Stimulated activated CD4-positive, alpha-beta T cell treated with anti-CD3 and anti-CD28 coated beads, Interleukin-4, amount 100 ng/mL, for 48 hours (primary cell): ENCODE measurements at regions not wholly inside any gene's neighbourhood (a gene's known extent, or its start where the extent isn't known, plus 50 kb on each side); places are given as distances from the start of the nearest gene placed in this dataset.
"Not testable (repeated sequence)": the region's sequence is repeated elsewhere in the genome, so short reads cannot be mapped to it uniquely, and the experiment has no call there.

Source experiments
- DNase-seq, 2 donors: peaks; one replicate each; pipeline ENCODE4 v3.0.0-alpha.2; 2020; ENCODE audit warnings: low read depth in 2 of 2

DNA sequence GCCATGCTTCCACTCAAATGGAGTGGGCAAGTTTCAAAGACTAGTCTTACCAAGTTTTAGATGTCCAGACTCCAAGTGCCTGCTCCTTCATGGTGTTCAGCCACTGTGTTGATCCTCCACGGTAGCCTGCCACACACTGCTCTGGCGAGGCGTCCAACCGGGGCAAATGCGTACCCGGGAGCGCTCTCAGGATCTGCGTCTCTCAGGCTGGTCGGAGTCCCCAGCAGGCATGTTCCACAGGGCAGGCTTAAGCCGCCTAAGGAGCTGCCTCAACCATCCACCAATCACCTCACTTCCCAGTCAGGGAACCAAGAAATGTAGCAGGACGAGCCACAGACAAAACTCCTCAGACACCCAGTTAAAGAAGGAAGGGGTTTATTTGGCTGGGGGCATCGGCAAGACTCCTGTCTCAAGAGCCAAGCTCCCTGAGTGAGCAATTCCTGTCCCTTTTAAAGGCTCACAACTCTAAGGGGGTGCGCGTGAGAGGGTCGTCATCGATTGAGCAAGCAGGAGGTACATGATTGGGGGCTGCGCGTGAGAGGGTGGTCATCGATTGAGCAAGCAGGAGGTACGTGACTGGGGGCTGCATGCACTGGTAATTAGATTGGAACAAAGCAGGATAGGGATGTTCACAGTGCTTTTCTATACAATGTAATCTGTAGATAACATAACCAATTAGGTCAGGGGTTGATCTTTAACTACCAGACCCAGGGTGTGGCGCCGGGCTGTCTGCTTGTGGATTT, 816.2 kb downstream of the TRIB2 start:
- not testable (repeated sequence) for DNase-seq

DNA sequence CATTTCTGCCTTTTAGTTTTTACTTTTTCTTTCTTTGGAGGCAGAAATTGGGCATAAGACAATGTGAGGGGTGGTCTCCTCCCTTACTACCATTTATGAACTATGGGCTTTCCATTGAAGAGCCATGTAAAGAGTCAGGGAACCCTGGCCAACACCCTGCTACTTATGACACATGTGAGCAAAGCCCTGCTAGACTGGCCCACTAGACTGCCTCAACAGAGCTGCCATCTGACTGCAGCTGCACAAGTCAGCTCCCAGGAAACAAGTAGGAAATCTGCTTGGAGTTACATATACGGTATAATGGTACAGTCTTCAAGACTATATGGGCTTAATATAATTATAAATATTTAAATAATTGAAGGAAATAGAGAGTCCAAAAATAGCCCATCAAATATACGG, 816.8 kb downstream of the TRIB2 start:
- DNase-seq, result no peak

- no peak for DNase-seq
These were observed 820.2 kb downstream of the TRIB2 start for GRCh38 chr2:13536941-13537340.

- no peak for DNase-seq
These were observed 821.1 kb downstream of the TRIB2 start for GRCh38 chr2:13537771-13538349.

GRCh38 chr2:13539296-13539695, 822.6 kb downstream of the TRIB2 start:
- no peak for DNase-seq

DNA sequence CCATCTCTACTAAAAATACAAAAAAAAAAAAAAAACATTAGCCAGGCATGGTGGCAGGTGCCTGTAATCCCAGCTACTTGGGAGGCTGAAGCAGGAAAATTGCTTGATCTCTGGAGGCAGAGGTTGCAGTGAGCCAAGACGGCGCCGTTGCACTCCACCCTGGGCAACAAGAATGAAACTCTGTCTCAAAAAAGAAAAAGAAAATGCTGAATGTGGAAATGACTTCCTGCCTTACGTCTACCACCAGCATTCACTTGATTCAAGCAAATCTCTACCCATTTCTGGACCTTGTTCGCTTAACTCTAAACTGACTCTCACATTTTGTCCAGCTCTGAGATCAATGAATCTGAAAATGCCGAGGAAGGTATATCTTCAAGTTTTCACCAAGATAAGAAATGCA, 825.3 kb downstream of the TRIB2 start:
- DNase-seq, result no peak

DNA sequence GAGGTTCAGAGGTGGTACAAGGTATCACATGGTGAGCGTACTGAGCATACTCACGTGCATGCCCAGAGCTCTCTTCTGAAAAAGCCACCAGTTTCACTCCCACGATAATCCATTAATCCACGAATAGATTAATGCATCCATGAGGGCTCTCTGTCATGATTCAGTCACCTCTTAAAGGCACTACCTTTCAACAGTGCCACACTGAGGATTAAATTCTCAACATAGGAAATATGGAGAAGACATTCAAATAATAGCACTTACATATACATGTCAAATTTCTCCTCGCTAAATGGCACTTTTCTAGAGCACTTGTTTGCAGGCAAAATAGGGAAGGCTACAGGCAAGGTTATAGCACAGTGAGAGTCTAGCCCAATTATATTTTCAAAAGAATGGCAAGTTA, 825.9 kb downstream of the TRIB2 start:
- no peak for DNase-seq

DNA sequence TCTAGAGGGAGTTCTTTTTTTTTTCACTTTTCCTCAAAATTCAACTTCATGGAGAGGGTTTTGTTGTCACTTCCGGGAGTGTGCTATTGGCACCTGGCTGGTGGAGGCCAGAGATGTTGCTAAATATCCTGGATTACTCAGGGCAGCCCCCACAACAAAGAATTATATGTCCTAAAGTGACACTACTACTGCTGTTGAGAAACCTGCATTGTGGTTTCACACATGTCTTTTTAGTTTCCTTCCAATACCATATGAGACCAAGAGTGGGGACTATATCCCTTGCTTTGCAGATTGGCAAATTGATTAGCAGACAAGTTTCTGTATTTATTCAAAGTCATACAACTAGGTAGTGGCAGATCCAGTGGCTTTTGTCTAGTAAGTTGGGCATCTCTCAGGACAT, 826.8 kb downstream of the TRIB2 start:
- DNase-seq, result no peak

DNA sequence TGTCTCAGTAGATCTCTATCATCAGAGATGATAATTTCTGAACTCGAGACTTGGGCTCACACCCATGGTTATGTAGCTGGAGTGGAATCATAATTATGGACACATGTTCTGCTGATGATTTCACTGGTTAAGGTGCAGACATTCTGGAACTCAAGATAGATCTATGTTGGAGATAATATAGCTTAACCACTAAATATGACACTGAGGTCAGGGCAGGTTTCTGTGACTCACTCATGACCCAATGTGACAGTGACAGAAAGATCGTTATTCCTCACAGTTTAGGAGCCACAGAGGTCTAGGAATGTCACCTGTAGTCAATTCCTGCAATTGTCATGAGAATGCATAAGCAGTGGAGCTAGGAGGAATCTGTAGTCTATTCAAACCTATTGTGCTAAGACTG, 828.6 kb downstream of the TRIB2 start:
- no peak for DNase-seq

DNA sequence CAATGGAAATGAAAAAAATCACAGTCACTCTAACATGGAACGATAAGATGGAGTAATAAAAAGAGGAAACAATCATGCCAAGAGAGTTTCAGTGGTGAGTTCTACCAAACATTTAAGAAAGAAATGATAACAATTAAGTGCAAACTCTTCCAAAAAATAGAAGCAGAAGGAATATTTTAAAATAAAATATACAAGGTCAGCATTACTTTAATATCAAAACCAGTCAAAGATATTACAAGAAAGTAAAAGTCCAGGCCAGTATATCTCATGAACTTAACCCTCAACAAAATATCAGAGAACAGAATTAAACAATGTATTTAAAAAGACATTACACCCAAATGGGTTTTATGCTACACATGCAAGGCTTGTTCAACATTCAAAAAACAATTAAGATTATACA, 829.4 kb downstream of the TRIB2 start:
- no peak for DNase-seq

DNA sequence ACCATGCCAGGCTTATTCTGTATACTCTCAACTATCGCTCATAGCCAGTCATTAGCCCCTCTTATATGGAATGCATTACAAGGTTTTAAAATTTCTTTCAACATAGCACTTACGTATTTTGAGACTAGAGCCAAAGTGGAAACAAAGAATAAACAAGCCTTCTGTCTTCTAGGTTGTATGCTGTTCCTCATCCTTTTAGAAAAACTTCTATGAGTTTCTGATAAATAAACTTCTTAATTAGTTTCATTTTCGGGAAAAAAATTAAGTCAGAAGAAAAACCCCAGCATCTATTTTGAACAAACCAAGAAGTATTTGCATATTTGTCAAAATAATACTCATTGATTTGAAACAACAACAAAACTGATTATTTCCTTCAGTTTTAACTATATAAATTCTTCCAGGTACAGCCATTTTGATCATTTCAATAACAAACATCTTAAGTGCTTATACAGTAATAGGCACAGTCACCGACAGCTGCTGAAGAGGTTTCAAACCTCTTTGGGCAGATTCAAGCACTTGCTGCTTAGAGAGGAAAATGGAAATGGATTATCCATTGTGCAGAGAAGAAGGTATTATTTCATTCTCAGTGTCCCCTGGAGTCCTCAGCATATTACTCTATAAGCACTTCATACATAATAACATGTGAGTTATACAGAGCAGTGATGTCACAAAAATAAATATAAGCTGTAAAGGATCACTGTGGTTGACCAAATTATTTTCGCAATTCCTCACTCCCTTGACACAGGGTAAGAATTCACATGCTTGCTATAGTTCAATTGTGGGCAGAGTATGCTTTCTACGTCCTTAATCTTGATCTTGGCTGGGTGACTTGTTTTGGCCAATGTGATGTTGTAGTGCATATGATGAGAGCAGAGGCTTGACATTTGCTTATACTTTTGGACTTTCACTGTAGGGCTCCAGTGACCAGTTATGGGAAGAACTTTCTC, 833.8 kb downstream of the TRIB2 start:
- no peak for DNase-seq

- DNase-seq, result no peak
These were observed 841.6 kb downstream of the TRIB2 start for GRCh38 chr2:13558368-13558767.

DNA sequence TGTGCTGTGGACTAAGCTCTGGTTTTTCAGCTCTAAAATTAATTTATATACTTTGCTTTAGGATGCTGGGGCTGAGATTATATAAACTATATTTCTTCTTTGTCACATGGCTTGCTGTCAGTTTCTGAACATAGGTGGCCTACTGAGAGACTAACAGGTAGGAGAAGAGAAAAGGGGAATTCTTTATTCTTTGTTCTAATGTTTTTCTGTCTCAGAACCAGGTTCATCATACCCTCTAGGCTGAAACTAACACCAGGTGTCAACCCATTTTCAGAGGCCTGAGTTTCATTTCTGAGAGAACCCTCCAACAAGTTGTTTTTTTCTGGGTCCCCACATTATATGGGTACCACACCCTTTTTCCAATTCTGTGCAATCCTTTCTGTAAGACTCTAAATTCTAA, 843.6 kb downstream of the TRIB2 start:
- DNase-seq, result no peak

DNA sequence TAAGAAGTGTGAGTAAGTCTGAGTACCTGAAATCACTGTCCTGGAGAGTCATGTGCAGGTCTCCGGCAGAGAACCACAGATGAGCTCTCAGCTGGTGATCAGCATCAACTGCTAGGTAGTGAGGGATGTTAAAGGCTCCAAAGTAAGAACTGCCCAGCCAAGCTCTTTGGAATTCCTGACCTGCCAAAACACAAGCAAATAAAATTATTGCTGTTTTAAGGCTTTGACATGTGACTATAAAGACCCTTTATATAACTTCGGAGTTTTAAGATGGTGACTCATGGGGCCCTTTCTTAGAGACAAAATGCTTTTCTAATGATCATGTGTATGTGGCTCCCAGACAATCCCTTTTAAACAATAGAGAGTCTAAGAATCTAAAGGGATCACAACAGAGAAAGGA, 855.7 kb downstream of the TRIB2 start:
- no peak for DNase-seq

GRCh38 chr2:13574831-13575230, 858.1 kb downstream of the TRIB2 start:
- DNase-seq, result no peak

DNA sequence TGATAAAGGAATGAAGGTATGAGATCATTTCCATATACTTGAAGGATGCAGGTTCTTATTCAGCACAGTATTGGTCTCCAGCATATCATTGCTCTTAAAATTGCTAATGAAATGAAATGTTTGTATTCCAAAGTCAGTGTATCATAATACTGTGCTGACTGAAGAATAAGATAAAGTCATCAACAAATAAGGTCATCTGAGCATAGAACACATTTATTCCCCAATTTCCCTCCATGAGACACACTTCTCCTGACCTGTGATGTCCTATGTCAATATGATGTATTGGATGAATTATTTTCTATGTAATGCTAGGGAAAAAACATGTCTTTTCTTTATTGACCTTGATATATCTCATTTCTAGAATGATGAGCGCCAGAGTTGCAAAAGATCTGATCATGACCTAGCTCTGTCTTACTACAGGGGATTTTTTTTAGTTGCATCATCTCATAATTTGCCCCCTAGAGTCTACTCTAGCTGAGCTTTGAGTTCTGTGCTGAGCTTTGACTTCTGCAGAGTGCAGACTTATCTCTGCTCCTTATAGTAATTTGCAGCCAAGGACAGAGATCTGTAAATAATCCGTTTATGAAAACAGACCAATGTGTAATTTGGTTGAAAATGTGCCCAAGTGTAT, 859.8 kb downstream of the TRIB2 start:
- no peak for DNase-seq

GRCh38 chr2:13578547-13578946, 861.8 kb downstream of the TRIB2 start:
- no peak for DNase-seq

DNA sequence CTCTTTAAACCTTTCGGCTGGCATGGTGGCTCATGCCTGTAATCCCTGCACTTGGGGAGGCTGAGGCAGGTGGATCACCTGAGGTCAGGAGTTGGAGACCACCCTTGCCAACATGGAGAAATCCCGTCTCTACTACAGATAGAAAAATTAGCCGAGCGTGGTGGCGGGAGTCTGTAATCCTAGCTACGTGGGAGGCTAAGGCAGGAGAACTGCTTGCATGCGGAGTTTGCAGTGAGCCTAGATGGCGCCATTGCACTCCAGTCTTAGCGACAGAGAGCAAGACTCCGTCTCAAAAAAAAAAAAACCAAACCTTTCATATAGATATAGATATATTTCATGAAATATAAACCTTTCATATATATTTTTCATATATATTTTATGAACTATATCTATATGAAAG, 864.7 kb downstream of the TRIB2 start:
- DNase-seq, result no peak

- DNase-seq, result no peak
These were observed 866.9 kb downstream of the TRIB2 start for GRCh38 chr2:13583609-13584008.

GRCh38 chr2:13584020-13584419, 867.3 kb downstream of the TRIB2 start:
- DNase-seq, result no peak

DNA sequence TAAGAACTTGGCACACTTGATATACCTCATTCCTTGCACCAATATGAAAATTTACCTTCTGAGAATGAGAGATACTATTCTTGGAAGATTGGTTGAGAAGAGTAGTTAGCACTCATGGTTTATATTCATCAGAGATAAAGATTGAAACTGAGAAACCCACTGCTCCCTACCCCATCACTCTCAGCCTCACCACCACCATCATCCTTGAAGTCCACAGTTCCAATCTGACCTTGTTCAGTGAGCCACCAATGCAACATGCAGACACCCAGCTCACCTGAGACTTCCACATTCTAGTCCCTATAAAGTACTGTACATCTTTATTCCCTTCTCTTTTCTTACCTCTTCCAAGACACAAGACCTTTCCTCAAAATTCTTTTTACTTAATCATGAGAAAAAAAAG, 869.0 kb downstream of the TRIB2 start:
- no peak for DNase-seq

DNA sequence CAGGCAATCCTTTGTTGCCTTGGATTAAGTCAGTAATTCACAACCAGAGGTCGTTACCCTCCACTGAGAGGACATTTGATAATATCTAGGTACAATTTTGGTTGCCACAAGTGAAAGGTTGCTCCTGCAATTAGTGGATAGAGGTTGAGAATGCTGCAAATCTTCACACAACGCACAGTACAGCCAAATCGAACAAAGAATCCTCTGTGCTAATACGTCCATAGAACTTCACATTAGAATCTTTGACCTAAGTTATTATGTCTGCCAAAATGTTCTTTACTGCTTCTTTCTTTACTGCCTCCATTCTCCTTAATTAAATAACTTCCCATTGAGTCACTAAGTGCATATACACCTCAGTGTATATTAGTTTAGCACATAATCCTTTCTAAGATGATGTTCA, 879.5 kb downstream of the TRIB2 start:
- DNase-seq, result no peak
